ENCODE measurements at regions not wholly inside any gene's neighbourhood (a gene's known extent, or its start where the extent isn't known, plus 50 kb on each side); places are given as distances from the start of the nearest gene placed in this dataset.
A peak's percentile ranks its signal among the peaks of the same experiment; 100 is the strongest.

DNA sequence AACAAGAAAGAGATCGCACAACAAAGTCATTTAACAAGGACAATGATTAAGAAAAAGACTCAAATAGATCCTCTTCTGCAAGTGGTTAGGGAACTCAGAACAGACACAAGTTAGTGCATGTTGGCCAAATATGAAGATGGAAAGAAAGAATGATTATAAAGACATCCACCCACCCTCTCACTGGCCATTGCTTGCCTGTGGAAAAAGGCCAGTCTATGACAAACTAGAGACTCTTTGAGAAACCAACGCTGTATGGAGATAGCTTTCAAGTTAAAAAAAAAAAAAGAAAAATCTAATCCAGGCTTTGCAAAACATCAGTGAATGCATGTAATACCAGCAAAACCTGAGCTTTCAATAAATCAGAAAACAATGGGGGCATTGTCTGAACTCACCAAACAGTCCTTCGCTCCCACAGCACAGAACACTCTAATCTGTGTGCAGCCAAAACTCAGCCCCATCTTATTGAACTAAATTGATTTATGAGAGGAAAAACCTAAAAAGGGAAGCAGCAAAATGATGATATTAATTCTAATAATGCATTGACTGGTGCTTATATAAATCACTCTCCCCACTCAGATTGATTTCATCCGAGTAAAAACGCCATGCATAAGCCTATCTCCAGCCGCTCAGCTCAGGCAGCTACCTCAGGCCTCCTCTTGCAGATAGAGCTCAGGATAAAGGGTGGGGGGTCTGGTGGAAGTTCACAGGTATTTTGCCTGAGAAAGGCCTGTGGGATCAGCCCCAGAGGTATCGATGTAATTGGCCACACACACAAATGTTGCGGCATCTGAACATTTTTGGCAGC, 547.1 kb downstream of the CCDC171 start:
- DNase-seq (ENCODE audit: low read depth): no peak

DNA sequence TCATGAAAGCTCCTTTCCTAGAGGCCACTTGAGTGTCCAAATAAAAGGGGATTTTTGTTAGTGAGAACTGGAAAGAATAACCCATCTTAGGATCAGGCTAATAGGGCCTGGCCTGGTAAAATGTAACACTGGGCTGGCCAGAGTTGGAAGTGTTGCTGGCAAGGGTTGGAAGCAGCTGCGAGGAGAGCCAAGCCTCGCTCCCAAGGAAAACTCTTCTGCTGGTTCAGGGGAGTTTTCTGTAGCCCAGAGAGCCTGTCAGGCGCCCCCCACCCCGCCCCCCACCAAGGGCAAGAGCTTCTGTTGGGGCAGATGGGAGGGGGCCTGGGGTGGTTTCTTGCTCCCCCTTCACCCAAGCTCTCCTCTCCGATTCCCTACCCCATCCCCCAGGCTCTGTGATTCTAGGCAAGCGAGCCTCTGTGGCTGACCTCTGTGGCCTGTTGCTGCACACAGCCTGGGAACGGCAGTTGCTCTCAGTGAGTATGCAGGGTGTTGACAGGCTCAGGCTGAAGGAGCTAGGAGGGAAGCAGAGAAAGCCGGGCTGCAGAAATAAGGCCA, 547.8 kb downstream of the CCDC171 start:
- peak; percentile 49 for DNase-seq (ENCODE audit: low read depth)

DNA sequence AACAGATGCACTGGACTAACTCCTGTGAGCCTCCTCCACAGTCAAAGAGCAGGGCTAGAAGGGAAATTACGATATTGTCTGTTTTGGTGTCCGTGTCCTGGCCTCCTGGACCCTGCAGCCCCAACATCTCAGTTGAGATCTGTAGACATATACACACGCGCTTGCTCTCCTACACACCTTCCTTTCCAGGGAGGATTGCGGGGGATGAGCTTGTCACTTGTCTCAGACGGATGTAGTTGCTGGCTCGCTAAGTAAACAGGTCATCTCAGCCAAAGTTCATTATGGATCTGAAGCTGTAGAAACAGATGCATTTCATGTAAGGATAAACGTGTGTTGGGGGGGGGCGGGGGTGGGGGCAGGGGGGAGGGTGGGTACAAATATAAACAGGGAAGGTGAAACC, 549.3 kb downstream of the CCDC171 start:
- DNase-seq (ENCODE audit: low read depth): no peak

DNA sequence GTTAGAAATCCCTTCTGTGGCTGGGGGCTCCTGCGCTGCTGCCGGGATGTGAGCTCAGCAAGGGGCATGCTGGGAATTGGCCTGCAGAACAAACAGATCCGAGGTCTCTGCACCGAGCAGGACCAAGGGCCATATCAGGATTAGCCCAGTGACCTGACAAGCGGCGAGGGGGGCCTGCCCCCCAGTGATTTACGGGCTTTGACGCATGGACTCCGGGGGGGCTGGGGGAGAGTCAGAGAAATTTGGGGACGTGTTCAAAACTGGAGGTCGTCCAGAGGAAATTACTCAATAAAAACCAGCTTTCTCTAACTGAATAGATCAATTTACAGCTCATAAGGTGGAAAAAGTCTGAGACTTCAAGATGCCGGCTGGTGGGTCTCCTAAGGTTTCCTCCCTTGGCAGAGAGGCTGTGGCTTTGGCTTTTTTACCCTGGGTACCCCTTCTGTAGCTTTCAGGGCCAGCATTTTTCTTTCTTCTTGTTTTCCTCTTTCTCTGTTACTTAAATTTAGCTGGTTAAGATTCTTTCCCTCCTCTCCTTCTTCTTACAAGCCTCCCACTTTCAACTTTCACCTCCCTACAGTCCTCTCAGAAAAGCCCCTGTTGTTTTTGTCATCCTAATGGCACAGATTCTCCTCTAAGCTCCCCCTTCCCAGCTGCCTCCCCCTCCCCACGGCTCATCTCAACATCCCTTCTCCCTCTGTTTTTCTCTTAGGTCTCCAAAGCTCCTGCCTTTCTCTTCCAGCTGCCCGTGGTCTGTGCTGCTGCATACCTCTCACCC, 551.0 kb downstream of the CCDC171 start:
- peak; percentile 33 for DNase-seq (ENCODE audit: low read depth)

DNA sequence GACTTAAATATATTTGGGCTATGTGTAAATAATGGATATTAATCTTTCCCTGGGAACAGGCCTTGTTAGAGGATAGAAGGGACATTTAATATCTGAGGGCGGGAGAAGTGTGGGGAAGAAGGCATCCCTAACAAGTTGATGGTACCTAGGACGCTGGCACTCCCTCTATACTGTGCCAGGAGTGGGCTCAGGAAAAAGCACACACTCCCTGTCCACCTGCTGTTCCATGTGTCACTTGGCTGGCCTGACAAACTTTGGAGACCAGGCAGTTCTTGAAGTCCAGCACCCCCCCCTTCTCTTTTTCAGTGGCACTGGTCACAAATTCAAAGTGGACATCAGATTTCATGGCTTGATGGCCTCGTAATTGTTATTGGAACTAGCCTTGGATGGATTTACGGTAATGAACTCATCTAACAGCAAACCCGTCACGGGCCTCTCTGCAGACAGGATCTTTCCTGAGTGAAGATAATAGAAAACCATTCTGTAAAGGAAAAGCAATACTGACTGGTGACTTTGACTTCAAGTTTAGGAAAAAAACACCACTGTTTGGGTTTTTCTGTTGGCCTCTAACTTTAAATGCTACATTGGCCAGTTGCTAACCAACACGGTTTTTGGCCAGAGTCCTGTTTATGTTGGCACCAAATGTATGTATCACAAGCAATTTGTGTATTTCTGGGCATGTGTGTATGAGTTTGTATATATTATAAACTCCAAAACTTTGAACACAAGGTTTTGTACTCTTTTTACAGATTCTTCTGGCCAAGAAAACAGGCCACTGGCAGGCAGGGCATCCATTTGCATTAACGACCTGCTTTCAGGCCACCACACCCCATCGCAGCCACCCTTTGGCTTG, 552.6 kb downstream of the CCDC171 start:
- peak; percentile 85 for DNase-seq (ENCODE audit: low read depth)

DNA sequence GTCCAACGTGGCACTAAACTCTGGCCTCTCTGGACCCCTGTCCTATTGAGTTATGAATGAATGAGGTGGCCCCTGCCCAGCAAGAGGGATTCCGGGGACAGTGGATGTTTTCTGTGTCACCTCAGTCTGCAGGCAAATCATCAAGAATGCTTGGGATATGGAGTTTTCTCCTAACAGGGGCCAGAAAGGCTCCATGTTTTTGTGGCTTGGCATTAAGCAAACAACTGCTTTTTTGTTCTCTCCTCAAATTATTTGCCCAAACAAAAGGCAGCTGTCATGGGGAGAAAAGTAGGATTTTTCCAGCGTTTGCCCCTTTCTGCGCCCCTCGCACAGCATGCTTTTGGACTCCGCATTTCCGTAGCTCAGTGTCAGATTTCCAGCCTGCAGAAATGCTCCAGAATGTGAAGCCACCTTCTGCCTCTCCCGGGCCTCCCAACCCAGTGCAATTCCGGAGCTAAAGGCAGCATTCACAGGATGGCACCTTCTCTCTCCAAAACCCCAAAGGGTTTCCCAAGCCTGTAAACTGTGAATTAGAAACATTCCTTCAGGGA, 553.3 kb downstream of the CCDC171 start:
- no peak for DNase-seq (ENCODE audit: low read depth)

DNA sequence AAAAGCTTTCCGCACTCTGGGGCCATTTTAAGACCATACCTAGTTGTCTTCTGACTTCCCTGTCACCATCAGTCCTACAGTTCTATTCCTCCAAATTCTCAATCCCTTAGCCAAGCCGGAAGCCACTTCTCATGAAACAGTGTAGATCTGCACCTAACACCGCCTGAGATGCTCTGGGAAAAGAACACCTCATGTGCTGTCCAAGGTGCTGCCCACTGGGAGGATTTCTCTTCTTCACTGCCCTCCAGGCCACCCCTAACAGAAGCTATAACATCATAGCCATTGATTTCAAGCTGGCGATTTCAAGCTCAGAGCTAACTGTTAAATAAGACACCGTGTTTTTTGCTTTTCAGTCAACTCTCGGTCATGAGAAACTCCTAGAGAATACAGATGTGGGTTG, 559.3 kb downstream of the CCDC171 start:
- DNase-seq (ENCODE audit: low read depth): no peak

DNA sequence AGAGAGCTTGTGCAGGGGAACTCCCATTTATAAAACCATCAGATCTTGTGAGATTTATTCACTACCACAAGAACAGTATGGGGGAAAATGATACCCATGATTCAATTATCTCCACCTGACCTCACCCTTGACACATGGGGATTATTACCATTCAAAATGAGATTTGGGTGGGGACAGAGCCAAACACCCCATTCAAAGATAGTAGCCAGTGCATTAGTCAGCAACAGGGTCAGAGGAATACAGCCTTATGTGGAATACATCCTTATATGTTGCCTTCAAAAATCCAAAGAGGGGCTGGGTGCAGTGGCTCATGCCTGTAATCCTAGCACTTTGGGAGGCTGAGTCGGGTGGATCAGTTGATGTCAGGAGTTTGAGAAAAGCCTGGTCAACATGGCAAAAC, 563.2 kb downstream of the CCDC171 start:
- DNase-seq (ENCODE audit: low read depth): no peak

DNA sequence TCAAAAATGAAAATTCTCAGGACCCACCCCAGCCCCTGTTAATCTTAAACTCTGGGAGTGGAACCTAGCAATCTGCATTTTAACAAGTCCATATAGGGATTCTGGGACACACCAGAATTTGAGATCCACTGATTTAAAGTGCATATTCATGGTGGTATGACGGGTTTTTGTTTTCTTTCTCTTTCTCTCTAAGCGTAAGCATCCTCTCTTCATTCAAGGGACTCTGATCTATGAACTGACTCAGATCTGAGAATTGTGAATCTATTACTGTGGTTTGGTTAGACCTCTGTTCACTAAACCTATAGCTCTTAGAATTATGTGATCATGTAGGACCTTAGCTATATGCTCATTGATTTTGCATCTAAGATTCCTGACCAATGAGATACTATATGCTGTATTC, 565.2 kb downstream of the CCDC171 start:
- no peak for DNase-seq (ENCODE audit: low read depth)

DNA sequence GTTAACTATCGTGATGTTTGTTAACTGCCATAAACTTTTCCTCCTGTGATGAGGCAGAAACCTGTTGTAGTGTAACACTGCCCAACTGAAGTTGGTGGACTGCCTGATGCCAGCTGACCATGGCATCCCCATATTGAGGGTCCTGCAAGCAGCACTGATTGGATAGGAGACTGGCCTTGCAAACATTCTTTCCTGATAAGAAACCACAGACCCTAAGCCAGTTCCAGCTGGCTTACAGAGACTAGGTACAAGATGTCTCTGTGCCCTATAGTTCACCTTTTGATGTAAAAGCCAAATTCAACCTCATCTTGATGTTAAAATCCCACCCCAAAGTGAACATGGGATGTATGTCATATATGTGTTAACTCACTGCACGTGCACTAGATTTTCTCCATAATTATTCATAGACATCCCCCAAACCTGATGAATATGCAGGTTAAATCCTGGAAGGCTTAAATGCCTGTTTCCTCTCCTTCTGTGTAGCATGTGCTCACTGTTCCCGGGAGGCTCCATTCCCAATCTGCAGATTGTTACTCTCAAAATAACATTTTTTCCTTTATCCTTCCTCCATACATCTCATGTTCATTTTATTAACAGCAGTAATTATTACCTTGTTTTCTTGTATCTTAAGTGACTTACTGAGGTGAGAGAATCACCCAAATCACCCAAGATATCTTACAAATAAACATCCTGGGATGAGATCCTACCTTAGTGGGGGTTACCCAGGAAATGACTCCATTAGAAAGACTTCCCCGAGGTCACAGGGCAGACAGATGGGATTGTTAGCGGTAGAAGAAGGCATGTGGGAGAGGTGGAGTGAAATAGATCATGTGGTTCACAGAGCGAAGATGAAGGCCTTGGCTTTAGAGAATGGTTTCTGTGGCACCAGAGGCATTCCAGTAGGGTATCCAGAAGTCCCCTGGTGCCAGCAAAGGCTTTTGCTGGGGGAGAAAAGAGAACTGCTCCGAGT, 566.7 kb downstream of the CCDC171 start:
- no peak for DNase-seq (ENCODE audit: low read depth)

DNA sequence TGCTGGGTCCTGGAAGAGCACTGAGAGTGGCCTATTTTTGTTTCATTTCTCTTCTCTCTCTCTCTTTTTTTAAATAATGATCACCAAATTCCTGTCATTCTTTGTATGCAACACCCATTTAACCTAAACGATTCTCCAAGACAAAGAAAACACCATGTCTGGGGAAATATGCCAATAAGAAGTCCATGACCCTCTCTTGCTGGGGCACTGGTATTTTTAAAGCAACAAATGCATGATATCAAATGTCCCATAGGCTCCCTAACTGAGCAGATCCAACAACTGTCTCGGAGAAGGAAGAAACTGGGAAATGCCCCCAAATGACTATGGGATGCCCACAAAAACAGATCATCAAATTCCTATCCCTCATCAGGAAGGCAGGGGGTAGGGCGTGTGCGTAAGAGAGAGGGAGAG, 567.4 kb downstream of the CCDC171 start:
- DNase-seq (ENCODE audit: low read depth): no peak

DNA sequence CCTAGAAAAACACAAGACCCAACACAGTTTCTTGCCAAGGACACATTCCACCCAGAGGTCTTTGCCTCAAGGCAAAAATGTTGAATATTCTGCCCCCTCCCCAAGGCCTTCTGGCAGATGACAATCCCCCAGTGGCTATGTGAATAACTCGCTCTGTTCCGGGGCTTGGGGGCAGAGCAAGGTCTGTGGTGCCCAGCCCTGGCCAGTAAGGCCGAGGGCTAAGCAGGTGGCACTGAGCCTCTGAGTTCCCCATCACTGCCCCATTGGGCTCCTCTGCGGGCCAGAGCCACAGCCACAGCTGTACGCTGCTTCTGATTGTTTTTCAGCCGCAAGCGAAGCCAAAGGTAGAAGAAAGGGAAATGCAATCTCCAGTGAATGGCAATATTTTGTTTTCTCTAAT, 567.9 kb downstream of the CCDC171 start:
- DNase-seq (ENCODE audit: low read depth): no peak

DNA sequence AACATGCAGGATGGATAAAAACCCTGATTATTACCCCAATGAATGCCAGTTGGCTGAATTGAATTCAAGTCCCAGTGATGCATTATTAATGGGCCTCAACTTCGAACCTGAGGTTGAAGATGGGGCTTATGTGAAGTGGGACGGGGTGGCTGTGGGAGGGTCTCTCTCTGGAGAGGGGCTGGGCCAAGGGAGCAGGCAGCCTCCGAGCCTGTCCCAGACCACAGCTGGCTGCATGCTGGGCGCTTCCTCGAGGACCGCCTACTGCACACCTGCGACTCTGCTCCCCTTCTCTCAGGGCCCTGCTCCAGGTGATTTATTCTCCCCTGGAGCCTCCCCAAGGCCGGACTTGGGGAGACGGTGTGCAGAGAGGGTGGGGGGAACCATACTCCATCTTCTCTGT, 568.3 kb downstream of the CCDC171 start:
- DNase-seq (ENCODE audit: low read depth): no peak

DNA sequence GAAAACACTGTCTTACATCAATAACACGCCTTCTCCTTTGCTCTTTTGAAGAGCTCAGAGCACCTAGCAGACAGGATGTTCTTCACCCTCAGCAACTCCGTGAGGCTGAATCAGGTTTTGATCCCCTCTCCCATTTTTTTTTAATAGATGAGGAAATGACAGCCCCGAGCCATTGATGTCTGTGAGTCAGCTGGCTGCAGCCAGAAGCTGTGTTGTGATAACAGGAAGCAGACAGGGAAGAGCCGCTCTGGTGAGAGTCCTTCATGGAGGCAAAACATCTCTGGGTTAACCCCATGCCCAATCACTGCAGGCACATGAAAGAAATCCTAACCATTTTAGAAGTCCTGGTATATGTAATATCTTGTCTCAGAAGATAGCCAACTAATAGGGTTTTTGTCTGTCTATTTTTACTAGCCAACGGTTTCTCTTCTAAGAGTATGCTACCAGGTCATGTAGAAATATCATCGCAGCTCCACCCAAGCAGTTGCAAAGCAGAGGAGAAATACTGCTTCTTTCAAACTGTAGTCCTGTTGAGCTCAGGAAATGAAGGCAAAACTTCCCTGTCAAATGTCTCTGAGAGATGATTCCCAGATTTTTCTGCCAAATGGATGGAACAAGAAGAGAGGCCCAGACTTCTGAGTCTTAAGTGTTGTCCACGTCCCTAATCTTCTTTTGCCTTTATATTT, 568.9 kb downstream of the CCDC171 start:
- no peak for DNase-seq (ENCODE audit: low read depth)

DNA sequence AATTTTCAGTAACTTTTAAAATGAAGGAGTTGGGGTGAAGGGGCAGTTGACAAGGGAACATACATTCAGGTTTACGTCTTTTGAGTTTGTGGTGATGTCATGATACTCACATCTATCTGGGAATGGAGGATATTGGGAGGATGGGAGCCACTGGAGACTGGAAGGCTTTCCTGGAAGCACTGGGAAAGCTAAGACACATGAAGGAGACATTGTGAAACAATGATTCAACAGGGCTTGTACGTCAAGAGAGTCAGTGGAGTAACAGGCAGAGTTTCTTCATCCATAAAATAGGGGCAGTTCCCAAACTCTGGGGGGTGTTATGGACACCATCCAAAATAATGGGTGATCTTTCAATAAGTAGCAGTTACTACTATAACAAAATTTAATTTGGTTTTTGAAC, 572.8 kb downstream of the CCDC171 start:
- DNase-seq (ENCODE audit: low read depth): no peak

DNA sequence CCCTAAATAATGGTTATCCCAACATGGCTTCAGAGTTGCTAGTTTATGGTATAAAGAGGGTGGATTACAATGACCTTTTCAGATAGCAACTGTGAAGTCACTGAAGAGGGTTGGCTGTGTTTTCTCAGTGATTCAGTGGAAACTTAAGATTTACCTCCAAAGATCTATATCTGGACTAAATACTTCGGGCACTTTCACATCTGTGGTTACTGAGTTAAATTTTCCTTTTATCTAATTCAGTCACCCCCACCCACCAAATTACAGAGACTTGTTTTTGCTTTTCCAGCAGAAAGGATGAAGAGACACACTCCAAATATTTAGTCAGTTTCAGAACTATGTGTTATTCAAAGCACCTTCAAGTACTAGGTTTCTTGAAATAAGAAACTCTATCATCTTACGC, 573.2 kb downstream of the CCDC171 start:
- DNase-seq (ENCODE audit: low read depth): no peak

DNA sequence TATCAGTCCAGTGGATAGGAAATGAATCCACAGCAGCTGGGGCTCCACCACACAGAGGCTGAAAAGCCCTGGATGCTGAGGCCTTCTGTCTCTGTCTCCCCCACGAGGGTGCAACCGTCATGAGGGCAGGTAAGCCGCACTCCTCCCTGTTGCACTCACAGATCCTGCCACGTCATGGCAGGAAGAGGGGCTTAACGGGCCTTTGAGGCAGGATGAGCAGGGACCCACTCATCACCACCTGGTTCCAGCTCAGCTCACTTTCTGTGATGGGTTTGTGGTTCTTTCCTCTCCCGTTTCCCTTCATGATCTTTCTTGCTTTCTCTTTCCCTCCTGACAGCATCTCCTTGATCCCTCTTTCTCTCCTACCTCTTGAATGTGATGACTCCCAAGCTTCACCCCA, 575.2 kb downstream of the CCDC171 start:
- DNase-seq (ENCODE audit: low read depth): no peak

DNA sequence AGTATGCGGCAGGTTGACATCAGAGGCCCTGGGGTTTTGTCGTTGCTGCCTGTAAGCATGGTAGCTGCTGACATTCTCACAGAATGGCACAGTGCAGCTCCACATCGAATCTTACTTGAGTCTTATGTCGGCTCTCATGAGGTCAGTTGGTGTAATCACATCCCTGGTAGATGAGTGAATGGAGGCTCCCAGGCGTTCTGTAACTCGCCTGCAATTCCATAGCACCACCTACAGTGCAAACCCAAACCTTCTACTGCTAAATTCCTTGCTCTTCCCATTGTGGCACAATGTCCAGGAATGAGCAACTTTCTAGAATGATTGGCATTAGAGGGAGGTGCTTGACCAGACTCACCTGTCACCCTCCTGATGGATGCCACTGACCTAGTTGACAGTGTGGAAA, 578.4 kb downstream of the CCDC171 start:
- peak; percentile 41 for DNase-seq (ENCODE audit: low read depth)

DNA sequence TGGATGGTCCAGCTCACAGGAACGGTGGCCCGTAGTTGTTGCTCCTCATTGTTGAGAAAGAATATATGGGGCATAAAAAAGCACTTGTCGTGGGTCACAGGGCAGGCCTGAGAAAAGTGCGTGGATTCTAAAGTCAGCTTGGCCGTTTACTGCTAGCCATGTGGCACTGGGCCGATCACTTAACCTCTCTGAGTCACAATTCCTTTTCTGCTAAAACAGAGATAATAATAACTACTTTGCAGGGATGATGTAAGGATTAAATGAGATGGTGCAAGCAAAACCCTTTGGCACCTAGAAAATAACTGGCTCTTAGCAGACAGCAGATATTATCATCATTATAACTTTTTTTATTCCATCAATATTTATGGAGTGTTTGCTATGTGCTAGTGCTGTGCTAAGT, 579.7 kb downstream of the CCDC171 start:
- no peak for DNase-seq (ENCODE audit: low read depth)

DNA sequence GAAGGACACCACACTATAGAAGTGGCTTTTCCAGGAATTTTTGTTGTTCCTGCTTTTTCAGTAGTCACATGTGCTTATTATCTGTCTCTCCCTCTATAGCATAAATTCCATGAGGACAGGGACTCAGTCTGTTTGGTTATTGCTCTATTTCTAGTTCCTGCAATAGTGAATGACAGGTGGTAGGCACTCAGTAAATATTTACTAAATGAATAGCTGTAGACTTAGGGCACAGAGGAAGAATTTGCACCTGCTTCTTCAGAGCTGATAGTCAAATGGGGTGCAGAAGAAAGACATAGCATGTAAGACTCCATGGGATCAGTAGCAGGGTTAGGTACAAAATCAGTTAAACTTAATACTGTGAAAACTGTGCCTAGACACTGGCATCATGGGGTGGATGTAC, 580.2 kb downstream of the CCDC171 start:
- DNase-seq (ENCODE audit: low read depth): no peak
